Stimulated activated CD8-positive, alpha-beta memory T cell treated with anti-CD3 and anti-CD28 coated beads, Interleukin-12 subunit alpha, Interleukin-12 subunit beta, amount 100 ng/mL, for 24 hours (primary cell): ENCODE measurements at regions not wholly inside any gene's neighbourhood (a gene's known extent, or its start where the extent isn't known, plus 50 kb on each side); places are given as distances from the start of the nearest gene placed in this dataset.
"Not testable (repeated sequence)": the region's sequence is repeated elsewhere in the genome, so short reads cannot be mapped to it uniquely, and the experiment has no call there.

Source experiments
- DNase-seq: peaks from one replicate; pipeline ENCODE4 v3.0.0-alpha.2; 2020; ENCODE audit errors: extremely low read depth

- DNase-seq, result no peak
Measured at GRCh38 chr3:103966749-103967148, 1400.0 kb upstream of the ALCAM start.

DNA sequence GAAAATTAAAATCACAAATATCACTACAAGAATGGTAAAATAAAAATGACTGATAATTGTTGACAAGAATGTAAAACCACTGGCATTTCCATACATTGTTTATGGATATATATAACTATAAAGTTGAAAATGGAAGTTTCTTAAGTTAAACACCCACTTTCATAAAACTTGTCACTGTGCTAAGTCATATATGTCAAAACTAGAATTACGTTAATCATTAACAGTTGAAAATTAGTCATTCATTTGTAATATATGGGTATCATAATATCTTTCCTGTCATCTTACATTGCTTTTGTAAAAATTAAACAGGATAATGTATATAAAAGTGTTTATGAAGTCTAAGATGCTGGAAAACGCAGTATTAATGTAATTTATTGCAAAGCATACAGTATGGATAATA, 1398.6 kb upstream of the ALCAM start:
- no peak for DNase-seq

GRCh38 chr3:103968751-103969150, 1398.0 kb upstream of the ALCAM start:
- DNase-seq, result no peak

DNA sequence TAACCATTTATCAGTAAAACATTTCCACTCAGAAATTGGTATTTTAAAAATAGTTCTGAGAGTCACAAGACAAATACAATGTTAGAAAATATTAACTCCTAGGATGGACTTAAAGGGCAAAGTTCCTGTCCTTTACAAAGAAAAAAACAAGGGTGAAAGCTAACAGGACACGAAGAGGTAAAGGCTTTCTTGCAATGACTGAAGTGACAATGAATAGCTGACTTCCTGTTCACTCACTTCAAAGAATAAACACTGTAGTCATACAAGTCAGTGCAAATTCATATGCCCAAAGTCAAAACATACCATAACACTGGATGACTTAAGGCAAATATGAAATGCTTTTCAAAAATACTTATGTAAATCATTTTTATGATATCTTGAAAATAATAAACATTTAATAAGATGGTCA, 1389.8 kb upstream of the ALCAM start:
- no peak for DNase-seq

- DNase-seq, result no peak
Measured at GRCh38 chr3:103977417-103977816, 1389.3 kb upstream of the ALCAM start.

DNA sequence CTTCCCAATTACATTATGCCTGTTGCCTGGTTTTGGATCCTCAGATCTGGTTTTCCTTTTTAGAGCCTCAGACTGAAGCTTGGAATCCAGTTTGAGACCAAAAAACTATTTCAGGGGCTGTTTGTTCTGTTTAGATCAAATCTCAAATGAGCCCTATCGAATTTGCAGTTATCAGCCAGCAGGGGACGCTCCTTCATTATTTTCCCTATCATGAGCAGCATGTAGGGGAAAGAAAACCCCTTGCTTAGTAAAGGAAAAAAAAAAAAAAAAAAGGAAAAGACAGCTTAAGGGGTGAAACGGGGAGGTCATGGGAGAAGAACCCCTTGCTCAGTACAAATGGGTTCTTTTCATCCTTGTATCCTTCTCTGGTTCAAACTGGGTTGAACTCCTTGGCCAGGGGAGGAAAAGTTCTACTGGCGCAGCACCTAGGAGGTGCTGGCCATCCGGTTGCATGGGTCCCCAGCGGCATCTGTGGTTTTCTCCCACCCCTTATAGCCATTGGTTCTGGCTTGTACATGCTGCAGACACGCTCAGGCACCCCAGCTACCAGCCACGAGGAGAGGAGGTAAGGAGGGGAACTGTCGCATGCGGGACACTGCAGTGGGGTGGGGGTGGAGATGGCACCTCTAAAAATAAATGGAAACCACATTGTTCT, 1375.1 kb upstream of the ALCAM start:
- no peak for DNase-seq

DNA sequence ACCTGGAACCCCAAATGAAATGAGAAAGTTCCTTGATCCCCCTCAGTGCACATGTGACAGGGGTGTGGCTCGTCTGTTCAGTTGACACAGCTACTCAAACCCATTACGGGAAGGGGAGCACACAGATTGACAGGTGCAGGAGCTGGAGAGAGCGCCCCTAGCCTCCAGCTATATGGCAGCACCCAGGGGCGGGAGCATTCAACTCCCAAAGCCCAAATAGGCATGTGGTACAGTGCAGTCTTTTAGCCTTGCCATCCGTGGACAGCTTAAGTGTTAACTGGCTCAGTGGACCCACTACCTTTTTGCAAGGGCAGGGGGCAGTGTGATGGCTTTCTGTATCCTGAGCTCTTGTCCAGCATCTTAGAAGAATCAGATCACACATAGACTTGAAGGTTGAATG, 1374.2 kb upstream of the ALCAM start:
- no peak for DNase-seq

DNA sequence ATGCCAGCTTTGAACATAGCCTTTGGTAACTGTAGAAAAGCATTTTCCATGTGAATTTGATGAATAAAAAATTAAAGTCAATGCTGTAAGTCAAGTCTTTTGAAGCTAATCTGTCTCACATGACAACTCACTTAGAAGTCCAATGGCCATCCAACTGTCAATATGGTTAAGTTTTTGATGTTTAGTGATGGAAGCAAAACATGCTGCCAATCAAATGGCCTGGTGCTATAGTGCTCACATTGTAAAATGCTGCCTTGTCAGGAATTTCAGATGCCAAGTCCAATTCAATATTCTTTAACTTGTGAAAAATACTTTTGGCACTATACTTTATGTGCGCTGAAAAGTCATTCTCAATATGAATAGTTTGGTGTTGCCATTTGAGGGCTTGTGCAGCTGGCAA, 1361.8 kb upstream of the ALCAM start:
- no peak for DNase-seq

GRCh38 chr3:104005815-104006214, 1360.9 kb upstream of the ALCAM start:
- no peak for DNase-seq

DNA sequence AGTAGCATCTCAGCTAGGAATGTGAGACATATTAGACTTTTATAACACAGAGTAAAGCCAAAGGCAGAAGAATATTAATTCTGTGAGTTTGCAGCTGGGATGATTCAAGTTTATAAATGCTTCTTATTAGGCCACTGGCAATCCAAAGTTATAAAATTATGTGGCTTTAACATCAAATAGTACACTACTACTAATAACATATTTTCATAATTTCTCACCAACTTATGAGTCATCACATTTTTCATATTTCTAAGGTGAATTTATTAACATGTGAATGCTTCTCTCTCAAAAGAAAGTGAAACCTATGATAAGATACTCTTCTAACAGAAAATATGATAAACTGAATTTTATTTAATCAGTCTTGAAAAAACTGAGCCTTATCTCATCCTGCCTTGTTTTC, 1348.2 kb upstream of the ALCAM start:
- no peak for DNase-seq

GRCh38 chr3:104031598-104031997, 1335.1 kb upstream of the ALCAM start:
- no peak for DNase-seq

DNA sequence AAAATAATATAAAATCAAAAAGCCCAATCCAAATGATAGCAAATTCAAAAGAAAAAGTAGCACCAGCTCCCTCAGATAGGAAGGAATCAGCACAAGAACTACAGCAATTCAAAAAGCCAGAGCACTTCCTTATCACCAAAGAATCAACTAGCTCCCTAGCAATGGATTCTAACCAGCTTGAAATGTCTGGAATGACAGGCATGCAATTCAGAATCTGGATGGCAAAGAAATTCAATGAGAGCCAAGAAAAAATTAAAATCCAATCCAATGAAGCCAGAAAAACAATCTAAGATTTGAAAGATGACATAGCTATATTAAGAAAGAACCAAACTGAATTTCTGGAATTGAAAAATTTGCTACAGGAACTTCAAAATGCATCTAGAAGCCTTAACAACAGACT, 1334.4 kb upstream of the ALCAM start:
- no peak for DNase-seq

- no peak for DNase-seq
Measured at GRCh38 chr3:104040896-104041295, 1325.8 kb upstream of the ALCAM start.

GRCh38 chr3:104043001-104043543, 1323.6 kb upstream of the ALCAM start:
- DNase-seq, result not testable (repeated sequence)

GRCh38 chr3:104044002-104044401, 1322.7 kb upstream of the ALCAM start:
- DNase-seq, result no peak

- no peak for DNase-seq
Measured at GRCh38 chr3:104066658-104067057, 1300.1 kb upstream of the ALCAM start.

GRCh38 chr3:104069114-104069513, 1297.6 kb upstream of the ALCAM start:
- no peak for DNase-seq

DNA sequence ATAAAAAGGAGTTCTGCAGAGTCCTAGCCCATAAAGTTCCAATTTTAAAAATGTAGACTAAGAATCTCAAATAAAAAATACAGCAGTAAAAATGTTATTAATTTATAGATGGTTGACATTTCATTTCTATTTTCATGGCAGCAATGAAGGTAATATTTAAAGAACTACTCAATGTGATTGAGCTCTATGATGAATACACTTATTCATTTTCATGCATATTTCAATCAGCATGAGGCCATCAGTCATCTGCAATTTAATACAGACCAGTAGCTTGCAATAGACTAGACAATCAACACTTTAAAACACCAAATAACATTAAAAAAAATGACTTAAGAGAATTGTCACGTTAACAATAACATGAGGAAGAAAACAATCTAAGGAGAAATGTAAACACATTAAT, 1295.8 kb upstream of the ALCAM start:
- no peak for DNase-seq

GRCh38 chr3:104080088-104080626, 1286.6 kb upstream of the ALCAM start:
- no peak for DNase-seq

DNA sequence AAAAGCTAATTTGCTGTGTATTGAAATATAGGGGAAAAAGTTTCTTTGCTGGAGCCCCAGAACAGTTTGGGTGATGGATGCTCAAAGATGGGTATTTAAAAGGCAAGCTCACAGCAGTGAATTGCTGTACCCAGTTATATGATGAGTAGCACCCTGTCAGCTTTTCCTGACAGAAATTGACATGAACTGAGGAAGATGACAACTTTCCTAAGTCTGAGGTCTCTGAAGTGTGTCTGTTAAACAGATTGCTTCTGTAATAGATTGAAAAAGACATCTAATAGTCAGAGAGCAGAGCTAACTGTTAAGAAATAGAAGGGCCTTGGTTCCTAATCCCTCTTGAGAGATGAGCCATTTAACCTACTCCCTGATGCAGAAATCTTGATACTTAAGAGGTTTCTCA, 1278.0 kb upstream of the ALCAM start:
- DNase-seq, result no peak

DNA sequence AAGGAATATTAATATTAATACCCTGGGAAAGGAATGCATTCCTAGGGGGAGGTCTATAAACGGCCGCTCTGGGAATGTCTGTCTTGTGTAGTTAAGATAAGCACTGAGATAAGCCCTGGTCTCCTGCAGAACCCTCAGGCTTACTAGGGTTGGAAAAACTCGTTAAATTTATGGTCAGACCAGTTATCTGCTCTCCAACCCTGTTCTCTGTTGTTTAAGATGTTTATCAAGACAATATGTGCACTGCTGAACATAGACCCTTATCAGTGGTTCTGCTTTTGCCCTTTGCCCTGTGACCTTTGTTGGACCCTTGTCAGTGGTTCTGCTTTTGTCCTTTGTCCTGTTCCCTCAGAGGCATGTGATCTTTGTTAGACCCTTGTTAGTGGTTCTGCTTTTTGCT, 1276.7 kb upstream of the ALCAM start:
- DNase-seq, result not testable (repeated sequence)

GRCh38 chr3:104101736-104102135, 1265.0 kb upstream of the ALCAM start:
- DNase-seq, result no peak

DNA sequence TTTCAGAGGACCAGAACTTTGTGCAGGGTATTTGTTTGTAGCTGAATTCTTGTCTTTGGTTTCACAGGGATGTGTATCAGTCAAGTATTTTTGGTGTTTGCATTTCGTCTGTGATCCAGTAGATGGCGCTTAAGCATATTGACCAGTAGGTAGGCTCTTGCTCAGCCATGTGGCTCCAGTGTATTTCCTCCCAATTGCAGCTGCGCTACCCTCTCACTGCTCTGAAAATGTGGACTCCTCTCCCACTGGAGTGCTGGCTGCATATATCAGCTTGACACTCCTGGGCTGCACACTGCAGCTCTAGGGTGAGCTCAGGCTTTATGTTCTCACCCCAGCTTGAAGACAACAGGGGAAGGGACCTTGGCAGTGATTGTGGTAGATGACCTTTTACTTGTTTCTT, 1264.3 kb upstream of the ALCAM start:
- DNase-seq, result no peak

DNA sequence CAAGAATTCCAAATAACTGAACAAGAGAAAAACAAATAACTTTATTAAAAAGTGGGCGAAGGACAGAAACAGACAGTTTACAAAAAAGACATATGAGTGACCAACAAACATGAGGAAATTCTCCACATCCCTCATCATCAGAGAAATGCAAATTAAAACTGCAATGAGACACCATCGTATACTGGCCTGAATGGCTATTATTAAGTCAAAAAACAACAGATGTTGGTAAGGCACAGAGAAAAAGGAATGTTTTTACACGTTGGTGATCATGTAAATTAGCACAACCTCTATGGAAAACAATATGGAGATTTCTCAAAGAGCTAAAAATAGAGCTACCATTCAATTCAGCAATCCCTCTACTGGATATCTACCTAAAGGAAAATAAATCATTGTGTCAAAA, 1260.4 kb upstream of the ALCAM start:
- no peak for DNase-seq
